Psoas muscle (tissue), 7 donors: ENCODE measurements at regions not wholly inside any gene's neighbourhood (a gene's known extent, or its start where the extent isn't known, plus 50 kb on each side); places are given as distances from the start of the nearest gene placed in this dataset.
"Not testable (repeated sequence)": the region's sequence is repeated elsewhere in the genome, so short reads cannot be mapped to it uniquely, and the experiment has no call there.

Source experiments
- ATAC-seq, 4 donors: fragments of 200-7000 bp; cut with Tn5 transposase; one replicate each; pipeline ENCODE4 v1.9.1; 2020; ENCODE audit warnings: moderate library complexity in 3 of 4, mild to moderate bottlenecking in 2 of 4
- DNase-seq, 2 donors: peaks; one replicate each; pipeline ENCODE4 v3.0.0-alpha.2; 2020
- H3K27ac ChIP-seq: fragments of 200-600 bp; one replicate; pipeline ENCODE4 v1.8.0; 2022
- H3K27me3 ChIP-seq, 3 donors: fragments of 200-600 bp in 1 of 3; one replicate each; pipeline versions ENCODE4 v1.6.1 to v1.8.0; 2013 to 2022; ENCODE audit warnings: low read length in 2 of 3, mild to moderate bottlenecking in 2 of 3, moderate library complexity in 1 of 3; ENCODE audit not compliant: insufficient read depth in 3 of 3
- H3K36me3 ChIP-seq, 2 donors: fragments of 200-600 bp in 1 of 2; one replicate each; pipeline versions ENCODE4 v1.6.1 to v1.8.0; 2013 to 2022; ENCODE audit warnings: low read depth in 1 of 2, mild to moderate bottlenecking in 1 of 2, moderate library complexity in 1 of 2; ENCODE audit not compliant: insufficient read depth in 1 of 2
- H3K4me1 ChIP-seq: fragments of 200-600 bp; one replicate; pipeline ENCODE4 v1.8.0; 2022
- H3K4me3 ChIP-seq: fragments of 200-600 bp; one replicate; pipeline ENCODE4 v1.8.0; 2022; ENCODE audit warnings: mild to moderate bottlenecking
- H3K9me3 ChIP-seq: fragments of 200-600 bp; one replicate; pipeline ENCODE4 v1.8.0; 2022
- CTCF ChIP-seq: fragments of 200-600 bp; IDR thresholded peaks from one replicate; pipeline ENCODE4 v1.8.0; 2022; ENCODE audit warnings: antibody characterized with exemption
- WGBS, 3 donors: extraction: QIAGEN DNeasy Blood & Tissue Kit; methylation state at CpG; one replicate each; pipeline versions ENCODE4 v1.1.6 to v1.1.7; 2013; 5-methylcytosine and 5-hydroxymethylcytosine counted together
- intact Hi-C, 2 donors: fragments of 100-400 bp; cut with DNase I; formaldehyde crosslinking; loops; one replicate each; pipeline versions ENCODE4 v1.11.0 to v1.14.2; 2022
- donor health status: healthy with polysubstance abuse.
- donor health status: DM: no; HTN: no; CAD: no; lungs with moderate emphysema.
- donor health status: Bipolar disorder and iron deficiency.
- donor health status: healthy.
- donor health status: DM: yes; HTN: yes; CAD: no.
- donor health status: DM: no; HTN: no; CAD: no.
- donor health status: DM: yes; HTN: yes; CAD: no.

GRCh38 chr7:41438705-41439514 lies 264.0 kb downstream of the INHBA start:
- DNase-seq = no peak
- no peaks in the 10 kb centered on the region for H3K4me1 ChIP-seq
- intact Hi-C loops = no loop called here

GRCh38 chr7:41437257-41438196 lies 265.4 kb downstream of the INHBA start:
- no peaks in the 10 kb centered on the region for H3K9me3 ChIP-seq
- 64 to 71% (median 68%) methylated on average over 10 of the region's 10 CpGs for WGBS, 3 donors
- no peaks in the 10 kb centered on the region for H3K4me1 ChIP-seq
- H3K27ac ChIP-seq = no peak overlapping the region
- ATAC-seq (no peak), DNase-seq (no peak)
- H3K4me3 ChIP-seq = no peak overlapping the region
- intact Hi-C loops = no loop called here
- no peak for TF ChIP-seq CTCF
- H3K27me3 ChIP-seq = no peaks in the 10 kb centered on the region
- no peaks in the 10 kb centered on the region for H3K36me3 ChIP-seq

More at GRCh38 chr7:41438705-41439514, 264.0 kb downstream of the INHBA start:
- Histone ChIP-seq H3K9me3 (no peaks in the 10 kb centered on the region), H3K36me3 (no peaks in the 10 kb centered on the region), H3K27ac (no peak overlapping the region), H3K4me3 (no peak overlapping the region), H3K27me3 (no peaks in the 10 kb centered on the region)
- WGBS, 3 donors = 82 to 87% (median 84%) methylated on average over 8 of the region's 8 CpGs
- ATAC-seq = no peak
- no peak for TF ChIP-seq CTCF

GRCh38 chr7:41436139-41436538 lies 266.8 kb downstream of the INHBA start:
- 93 to 100% (median 95%) methylated on average over 3 of the region's 3 CpGs for WGBS, 3 donors
- Histone ChIP-seq H3K4me1 (no peaks in the 10 kb centered on the region), H3K4me3 (no peak overlapping the region), H3K27ac (no peak overlapping the region), H3K36me3 (no peaks in the 10 kb centered on the region), H3K9me3 (no peaks in the 10 kb centered on the region), H3K27me3 (no peaks in the 10 kb centered on the region)
- DNase-seq = no peak
- no peak for ATAC-seq
- intact Hi-C loops = no loop called here
- TF ChIP-seq CTCF = no peak

- intact Hi-C loops, H3K27me3 ChIP-seq, H3K9me3 ChIP-seq, H3K4me1 ChIP-seq, H3K27ac ChIP-seq, H3K4me3 ChIP-seq, ATAC-seq, DNase-seq, H3K36me3 ChIP-seq: not testable (repeated sequence)
- WGBS, 3 donors = 79 to 84% (median 79%) methylated on average over 9 of the region's 9 CpGs
Observed at GRCh38 chr7:41435020-41435419, 267.9 kb downstream of the INHBA start.

GRCh38 chr7:41431671-41432070 lies 271.2 kb downstream of the INHBA start:
- WGBS, 3 donors = 82 to 87% (median 85%) methylated on average over 3 of the region's 3 CpGs
- intact Hi-C loops = no loop called here
- H3K36me3 ChIP-seq = no peaks in the 10 kb centered on the region
- H3K9me3 ChIP-seq = no peaks in the 10 kb centered on the region
- no peaks in the 10 kb centered on the region for H3K27me3 ChIP-seq
- no peak for TF ChIP-seq CTCF
- no peaks in the 10 kb centered on the region for H3K4me1 ChIP-seq
- ATAC-seq = no peak
- no peak overlapping the region for H3K4me3 ChIP-seq
- DNase-seq = no peak
- H3K27ac ChIP-seq = no peak overlapping the region
